ENCODE measurements at regions not wholly inside any gene's neighbourhood (a gene's known extent, or its start where the extent isn't known, plus 50 kb on each side); places are given as distances from the start of the nearest gene placed in this dataset.

GRCh38 chr1:11428789-11429188 is 50.2 kb upstream of the DISP3 start:
- Histone ChIP-seq H3K27ac (ENCODE audit: low read depth, low read length, poor library complexity, severe bottlenecking) (no peak overlapping the region), H4K20me1 (ENCODE audit: insufficient read depth, low read length) (no peaks in the 10 kb centered on the region), H3K36me3 (ENCODE audit: insufficient read depth, low read length) (no peaks in the 10 kb centered on the region), H3K79me2 (ENCODE audit: insufficient read depth, low read depth, low read length) (no peaks in the 10 kb centered on the region), H3K4me1 (ENCODE audit: insufficient read depth, low read length, poor library complexity, severe bottlenecking) (no peaks in the 10 kb centered on the region), H3K9me3 (ENCODE audit: low read length) (no peaks in the 10 kb centered on the region), H3K4me2 (ENCODE audit: low read length) (no peak overlapping the region), H2AFZ (ENCODE audit: low read length) (no peak overlapping the region), H3K4me3 (ENCODE audit: low read depth, low read length, poor library complexity, severe bottlenecking) (no peak overlapping the region), H3K9me2 (ENCODE audit: insufficient read depth, low read length) (no peaks in the 10 kb centered on the region)
- CTCF ChIA-PET (ENCODE audit: unreplicated experiment), result no interaction called here
- TF ChIP-seq EZH2phosphoT487 (IDR thresholded peaks at IDR 0.05; ENCODE audit: borderline replicate concordance, low read depth, low read length), result no peak
- intact Hi-C loops (cut with micrococcal nuclease; ENCODE audit: unreplicated experiment), result no loop called here
- POLR2A ChIA-PET, result no interaction called here
- DNase-seq (ENCODE audit: low spot score), result no peak
- no TSS peak for BruUV-seq (replicated peaks)

Measured in OCI-LY7 (cell line).